RWPE2 (cell line): ENCODE measurements at regions not wholly inside any gene's neighbourhood (a gene's known extent, or its start where the extent isn't known, plus 50 kb on each side); places are given as distances from the start of the nearest gene placed in this dataset.

Experiments
- ATAC-seq: fragments of 200-7000 bp; cut with Tn5 transposase; 3 replicates; pipeline ENCODE4 v1.9.1; 2021; ENCODE audit warnings: low read depth
- DNase-seq: peaks from one replicate; pipeline ENCODE4 v3.0.0-alpha.2; 2020; ENCODE audit warnings: low spot score
- H3K27ac ChIP-seq: fragments of 450-650 bp; 2 replicates; pipeline ENCODE4 v1.5.1; 2017; ENCODE audit warnings: mild to moderate bottlenecking; ENCODE audit not compliant: poor library complexity, severe bottlenecking
- H3K27me3 ChIP-seq: fragments of 250-450 bp; sonication (Bioruptor Pico); 2 replicates; pipeline ENCODE4 v1.5.1; 2021; ENCODE audit warnings: mild to moderate bottlenecking, moderate library complexity; ENCODE audit not compliant: insufficient read depth, poor library complexity, severe bottlenecking
- H3K36me3 ChIP-seq: fragments of 250-450 bp; sonication (Bioruptor Pico); 2 replicates; pipeline ENCODE4 v1.5.1; 2020; ENCODE audit warnings: low read depth, mild to moderate bottlenecking, moderate library complexity
- H3K4me1 ChIP-seq: fragments of 250-450 bp; sonication (Bioruptor Pico); 2 replicates; pipeline ENCODE4 v1.5.1; 2021; ENCODE audit warnings: mild to moderate bottlenecking, moderate library complexity; ENCODE audit not compliant: insufficient read depth, poor library complexity, severe bottlenecking
- H3K4me3 ChIP-seq: fragments of 250-450 bp; sonication (Bioruptor Pico); 2 replicates; pipeline ENCODE4 v1.5.1; 2021; ENCODE audit warnings: mild to moderate bottlenecking, moderate library complexity; ENCODE audit not compliant: severe bottlenecking
- H3K9me3 ChIP-seq: fragments of 250-450 bp; sonication (Bioruptor Pico); 2 replicates; pipeline ENCODE4 v1.5.1; 2021; ENCODE audit warnings: mild to moderate bottlenecking, moderate library complexity; ENCODE audit not compliant: severe bottlenecking
- CTCF ChIP-seq: fragments of 450-650 bp; IDR thresholded peaks from one replicate; pipeline ENCODE4 v1.5.1; 2017; ENCODE audit warnings: mild to moderate bottlenecking, moderate library complexity; ENCODE audit not compliant: poor library complexity, severe bottlenecking

- DNase-seq, result no peak
Observed at GRCh38 chr9:110146373-110146772, 61.6 kb downstream of the C9orf152 start.

DNA sequence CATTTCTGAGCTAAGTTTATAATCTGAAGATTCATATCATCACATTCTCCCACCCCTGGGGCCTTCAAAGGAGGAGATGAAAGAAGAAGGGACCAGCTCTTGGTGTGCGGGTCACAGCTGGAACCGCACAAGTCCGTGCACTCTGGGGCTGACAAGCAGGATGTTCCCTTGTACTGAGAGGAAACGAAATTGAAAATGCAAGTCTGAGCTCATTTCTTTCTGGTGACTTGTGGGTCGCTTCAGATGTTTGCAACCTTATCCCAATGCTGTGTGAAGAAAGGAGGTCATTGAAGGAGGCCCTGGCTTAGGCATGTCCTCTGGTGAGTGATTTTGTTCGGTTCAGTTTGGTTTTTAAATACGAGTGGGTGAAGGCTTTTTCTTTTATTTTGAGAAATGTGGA, 59.6 kb downstream of the C9orf152 start:
- Histone ChIP-seq H3K27me3 (no peaks in the 10 kb centered on the region), H3K4me3 (no peak overlapping the region), H3K4me1 (peaks cover 3% of the 10 kb centered on the region), H3K9me3 (no peaks in the 10 kb centered on the region), H3K36me3 (peaks cover 37% of the 10 kb centered on the region), H3K27ac (no peak overlapping the region)
- DNase-seq (no peak), ATAC-seq (no peak)
- no peak for TF ChIP-seq CTCF

More at GRCh38 chr9:110146373-110146772, 61.6 kb downstream of the C9orf152 start:
- peaks cover 12% of the 10 kb centered on the region for H3K4me1 ChIP-seq
- no peak overlapping the region for H3K4me3 ChIP-seq
- no peak overlapping the region for H3K27ac ChIP-seq
- no peaks in the 10 kb centered on the region for H3K27me3 ChIP-seq
- no peak; the same call in 2 of the 3 replicates for ATAC-seq
- no peaks in the 10 kb centered on the region for H3K9me3 ChIP-seq
- no peak for TF ChIP-seq CTCF
- H3K36me3 ChIP-seq, result peaks cover 34% of the 10 kb centered on the region

- Histone ChIP-seq H3K36me3 (peaks cover 42% of the 10 kb centered on the region), H3K4me1 (peaks cover 3% of the 10 kb centered on the region), H3K27me3 (no peaks in the 10 kb centered on the region), H3K4me3 (no peak overlapping the region), H3K9me3 (no peaks in the 10 kb centered on the region), H3K27ac (no peak overlapping the region)
- ATAC-seq, result no peak
- DNase-seq, result no peak
- no peak for TF ChIP-seq CTCF
Observed at GRCh38 chr9:110148891-110149290, 59.1 kb downstream of the C9orf152 start.
